C4-2B (cell line): ENCODE measurements at regions not wholly inside any gene's neighbourhood (a gene's known extent, or its start where the extent isn't known, plus 50 kb on each side); places are given as distances from the start of the nearest gene placed in this dataset.

Experiments used
- H3K27ac ChIP-seq: fragments of 450-650 bp; 2 replicates; pipeline ENCODE4 v1.5.1; 2017
- CTCF ChIP-seq: fragments of 450-650 bp; conservative IDR thresholded peaks from 2 replicates; pipeline ENCODE4 v1.5.1; 2017; ENCODE audit warnings: mild to moderate bottlenecking
- ZFX ChIP-seq: fragments of 450-650 bp; IDR thresholded peaks from 2 replicates; pipeline ENCODE4 v1.6.1; 2017

GRCh38 chr5:135189024-135189423, 155.0 kb upstream of the PITX1 start:
- TF ChIP-seq CTCF, result no peak
- no peak for TF ChIP-seq ZFX
- H3K27ac ChIP-seq, result no peak overlapping the region

- no peak overlapping the region for H3K27ac ChIP-seq
- TF ChIP-seq ZFX (no peak), CTCF (no peak)
Measured at GRCh38 chr5:135188233-135188914, 154.3 kb upstream of the PITX1 start.

GRCh38 chr5:135186662-135187522, 152.9 kb upstream of the PITX1 start:
- H3K27ac ChIP-seq, result peak overlapping the region; percentile 60
- TF ChIP-seq ZFX (no peak), CTCF (peak; percentile 48; the same call in 1 of the 2 replicates)

- TF ChIP-seq CTCF, result no peak
- no peak for TF ChIP-seq ZFX
- H3K27ac ChIP-seq, result peak overlapping the region; percentile 60; the same call in 1 of the 2 replicates
Measured at GRCh38 chr5:135185481-135186065, 151.5 kb upstream of the PITX1 start.

GRCh38 chr5:135184646-135185045, 150.6 kb upstream of the PITX1 start:
- no peak overlapping the region for H3K27ac ChIP-seq
- TF ChIP-seq CTCF (no peak), ZFX (no peak)

- no peak overlapping the region for H3K27ac ChIP-seq
- TF ChIP-seq CTCF (no peak), ZFX (no peak)
Measured at GRCh38 chr5:135183464-135183863, 149.4 kb upstream of the PITX1 start.

GRCh38 chr5:135182675-135183074, 148.6 kb upstream of the PITX1 start:
- TF ChIP-seq CTCF, result no peak
- no peak for TF ChIP-seq ZFX
- no peak overlapping the region for H3K27ac ChIP-seq
